ENCODE measurements at regions not wholly inside any gene's neighbourhood (a gene's known extent, or its start where the extent isn't known, plus 50 kb on each side); places are given as distances from the start of the nearest gene placed in this dataset.

GRCh38 chr3:159532577-159532976 is 456.1 kb upstream of the IL12A start:
- no peaks in the 10 kb centered on the region for H3K27me3 ChIP-seq (ENCODE audit: low read depth)
- H3K4me1 ChIP-seq = no peaks in the 10 kb centered on the region
- H3K9me3 ChIP-seq = no peaks in the 10 kb centered on the region
- intact Hi-C loops (cut with DNase I) = no loop called here
- TF ChIP-seq CTCF (IDR thresholded peaks at IDR 0.05) = no peak
- no peak for ATAC-seq
- no peak overlapping the region for H3K27ac ChIP-seq
- no peak overlapping the region for H3K4me3 ChIP-seq
- no peaks in the 10 kb centered on the region for H3K36me3 ChIP-seq
- DNase-seq = no peak

- ATAC-seq (no peak), DNase-seq (no peak)
- Histone ChIP-seq H3K4me1 (no peaks in the 10 kb centered on the region), H3K9me3 (no peaks in the 10 kb centered on the region), H3K4me3 (no peak overlapping the region), H3K27ac (no peak overlapping the region), H3K27me3 (ENCODE audit: low read depth) (no peaks in the 10 kb centered on the region), H3K36me3 (no peaks in the 10 kb centered on the region)
- no peak for TF ChIP-seq CTCF (IDR thresholded peaks at IDR 0.05)
- intact Hi-C loops (cut with DNase I) = no loop called here
Measured at GRCh38 chr3:159534496-159534895, 454.1 kb upstream of the IL12A start.

- no peak overlapping the region for H3K27ac ChIP-seq
- no peaks in the 10 kb centered on the region for H3K27me3 ChIP-seq (ENCODE audit: low read depth)
- no peaks in the 10 kb centered on the region for H3K36me3 ChIP-seq
- intact Hi-C loops (cut with DNase I) = no loop called here
- ATAC-seq (no peak), DNase-seq (no peak)
- no peak for TF ChIP-seq CTCF (IDR thresholded peaks at IDR 0.05)
- no peaks in the 10 kb centered on the region for H3K4me1 ChIP-seq
- H3K9me3 ChIP-seq = no peaks in the 10 kb centered on the region
- H3K4me3 ChIP-seq = no peak overlapping the region
Measured at GRCh38 chr3:159536876-159537275, 451.8 kb upstream of the IL12A start.

- H3K4me1 ChIP-seq = no peaks in the 10 kb centered on the region
- no peaks in the 10 kb centered on the region for H3K9me3 ChIP-seq
- DNase-seq = no peak
- no peak for TF ChIP-seq CTCF (IDR thresholded peaks at IDR 0.05)
- H3K27ac ChIP-seq = no peak overlapping the region
- intact Hi-C loops (cut with DNase I) = no loop called here
- no peak overlapping the region for H3K4me3 ChIP-seq
- H3K27me3 ChIP-seq (ENCODE audit: low read depth) = no peaks in the 10 kb centered on the region
- H3K36me3 ChIP-seq = no peaks in the 10 kb centered on the region
- no peak for ATAC-seq
Measured at GRCh38 chr3:159538507-159538906, 450.1 kb upstream of the IL12A start.

- H3K27me3 ChIP-seq (ENCODE audit: low read depth) = no peaks in the 10 kb centered on the region
- TF ChIP-seq CTCF (IDR thresholded peaks at IDR 0.05) = no peak
- ATAC-seq = no peak
Measured at GRCh38 chr3:159540882-159541495, 447.6 kb upstream of the IL12A start.

More at GRCh38 chr3:159540882-159541495, 447.6 kb upstream of the IL12A start:
- DNase-seq = no peak
- Histone ChIP-seq H3K4me3 (no peak overlapping the region), H3K4me1 (no peaks in the 10 kb centered on the region), H3K9me3 (no peaks in the 10 kb centered on the region), H3K36me3 (no peaks in the 10 kb centered on the region), H3K27ac (no peak overlapping the region)
- intact Hi-C loops (cut with DNase I) = no loop called here
